ENCODE measurements at regions not wholly inside any gene's neighbourhood (a gene's known extent, or its start where the extent isn't known, plus 50 kb on each side); places are given as distances from the start of the nearest gene placed in this dataset.

DNA sequence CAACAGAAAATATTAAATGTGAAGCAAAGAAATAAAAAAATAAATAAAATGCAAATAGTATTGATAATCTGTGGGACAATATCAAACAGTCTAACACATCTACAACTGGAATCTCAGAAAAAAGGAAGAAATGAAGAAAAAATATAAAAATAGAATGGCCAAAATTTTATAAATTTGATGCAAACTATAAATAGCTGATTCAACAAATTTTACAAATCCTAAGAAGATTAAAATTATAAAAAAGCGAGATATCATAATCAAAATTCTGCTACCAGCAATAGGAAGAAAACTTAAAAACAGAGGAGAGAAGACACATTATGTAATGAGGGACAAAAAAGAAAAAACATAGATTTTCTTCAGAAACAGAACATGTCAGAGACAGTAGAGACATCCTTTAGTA lies 129.2 kb upstream of the IRX1 start:
- H3K36me3 ChIP-seq (ENCODE audit: control insufficient read depth in 2 of 2, insufficient read depth in 2 of 2, low read length in 1 of 2) = no peaks in the 10 kb centered on the region
- ATAC-seq (no peak), DNase-seq (ENCODE audit: low read depth, low spot score) (no peak), FAIRE-seq (no peak)
- no peak overlapping the region for H3K27ac ChIP-seq (ENCODE audit: control insufficient read depth, insufficient read depth)
- in situ Hi-C loops (cut with MboI) = no loop called here
- no peaks in the 10 kb centered on the region; the same call in 2 of the 3 replicates for H3K9me3 ChIP-seq (replicated peaks; ENCODE audit: control insufficient read depth, insufficient read depth, low read length)
- no TSS peak for BruUV-seq (replicated peaks)
- CTCF ChIA-PET = no interaction called here
- no peaks in the 10 kb centered on the region for H3K79me2 ChIP-seq (ENCODE audit: control insufficient read depth, insufficient read depth, low read length)
- H3K4me2 ChIP-seq (ENCODE audit: control insufficient read depth, insufficient read depth) = no peak overlapping the region
- 0% methylated on average over 1 of the region's 1 CpG for WGBS (ENCODE audit: insufficient coverage, insufficient replicate concordance, low lambda C conversion rate, missing lambda C conversion rate)
- H4K20me1 ChIP-seq (ENCODE audit: control insufficient read depth, insufficient read depth) = no peaks in the 10 kb centered on the region
- no peaks in the 10 kb centered on the region for H3K27me3 ChIP-seq (replicated peaks in 1 of 2; ENCODE audit: control insufficient read depth in 2 of 2, insufficient read depth in 2 of 2, low read length in 1 of 2)
- intact Hi-C loops (cut with micrococcal nuclease; ENCODE audit: unreplicated experiment) = no loop called here
- H2AFZ ChIP-seq (ENCODE audit: control insufficient read depth, low read depth, low read length) = no peak overlapping the region
- no peak overlapping the region for H3K9ac ChIP-seq (ENCODE audit: control insufficient read depth, insufficient read depth, low read length)
- RAD21 ChIA-PET (ENCODE audit: unreplicated experiment) = no interaction called here
- H3K4me1 ChIP-seq (ENCODE audit: control insufficient read depth, insufficient read depth, low read length) = no peaks in the 10 kb centered on the region
- no peak overlapping the region for H3K4me3 ChIP-seq
- POLR2A ChIA-PET = no interaction called here
- TF ChIP-seq MTA2 (IDR thresholded peaks at IDR 0.05; ENCODE audit: low read depth) (no peak), HDGF (IDR thresholded peaks at IDR 0.05) (no peak), EP300 (IDR thresholded peaks at IDR 0.05; ENCODE audit: borderline replicate concordance in 1 of 2, control insufficient read depth in 1 of 2, low read depth in 2 of 2, low read length in 2 of 2) (no peak), BMI1 (IDR thresholded peaks at IDR 0.05; ENCODE audit: borderline replicate concordance) (no peak), CBFB (IDR thresholded peaks at IDR 0.05; ENCODE audit: low read depth) (no peak), NR2C2 (IDR thresholded peaks at IDR 0.05; ENCODE audit: borderline replicate concordance, control insufficient read depth, insufficient read length, low read depth) (no peak)
- TF ChIP-seq, protein P1, sequence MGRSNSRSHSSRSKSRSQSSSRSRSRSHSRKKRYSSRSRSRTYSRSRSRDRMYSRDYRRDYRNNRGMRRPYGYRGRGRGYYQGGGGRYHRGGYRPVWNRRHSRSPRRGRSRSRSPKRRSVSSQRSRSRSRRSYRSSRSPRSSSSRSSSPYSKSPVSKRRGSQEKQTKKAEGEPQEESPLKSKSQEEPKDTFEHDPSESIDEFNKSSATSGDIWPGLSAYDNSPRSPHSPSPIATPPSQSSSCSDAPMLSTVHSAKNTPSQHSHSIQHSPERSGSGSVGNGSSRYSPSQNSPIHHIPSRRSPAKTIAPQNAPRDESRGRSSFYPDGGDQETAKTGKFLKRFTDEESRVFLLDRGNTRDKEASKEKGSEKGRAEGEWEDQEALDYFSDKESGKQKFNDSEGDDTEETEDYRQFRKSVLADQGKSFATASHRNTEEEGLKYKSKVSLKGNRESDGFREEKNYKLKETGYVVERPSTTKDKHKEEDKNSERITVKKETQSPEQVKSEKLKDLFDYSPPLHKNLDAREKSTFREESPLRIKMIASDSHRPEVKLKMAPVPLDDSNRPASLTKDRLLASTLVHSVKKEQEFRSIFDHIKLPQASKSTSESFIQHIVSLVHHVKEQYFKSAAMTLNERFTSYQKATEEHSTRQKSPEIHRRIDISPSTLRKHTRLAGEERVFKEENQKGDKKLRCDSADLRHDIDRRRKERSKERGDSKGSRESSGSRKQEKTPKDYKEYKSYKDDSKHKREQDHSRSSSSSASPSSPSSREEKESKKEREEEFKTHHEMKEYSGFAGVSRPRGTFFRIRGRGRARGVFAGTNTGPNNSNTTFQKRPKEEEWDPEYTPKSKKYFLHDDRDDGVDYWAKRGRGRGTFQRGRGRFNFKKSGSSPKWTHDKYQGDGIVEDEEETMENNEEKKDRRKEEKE (IDR thresholded peaks at IDR 0.05) = no peak
- TF ChIP-seq, protein P2, sequence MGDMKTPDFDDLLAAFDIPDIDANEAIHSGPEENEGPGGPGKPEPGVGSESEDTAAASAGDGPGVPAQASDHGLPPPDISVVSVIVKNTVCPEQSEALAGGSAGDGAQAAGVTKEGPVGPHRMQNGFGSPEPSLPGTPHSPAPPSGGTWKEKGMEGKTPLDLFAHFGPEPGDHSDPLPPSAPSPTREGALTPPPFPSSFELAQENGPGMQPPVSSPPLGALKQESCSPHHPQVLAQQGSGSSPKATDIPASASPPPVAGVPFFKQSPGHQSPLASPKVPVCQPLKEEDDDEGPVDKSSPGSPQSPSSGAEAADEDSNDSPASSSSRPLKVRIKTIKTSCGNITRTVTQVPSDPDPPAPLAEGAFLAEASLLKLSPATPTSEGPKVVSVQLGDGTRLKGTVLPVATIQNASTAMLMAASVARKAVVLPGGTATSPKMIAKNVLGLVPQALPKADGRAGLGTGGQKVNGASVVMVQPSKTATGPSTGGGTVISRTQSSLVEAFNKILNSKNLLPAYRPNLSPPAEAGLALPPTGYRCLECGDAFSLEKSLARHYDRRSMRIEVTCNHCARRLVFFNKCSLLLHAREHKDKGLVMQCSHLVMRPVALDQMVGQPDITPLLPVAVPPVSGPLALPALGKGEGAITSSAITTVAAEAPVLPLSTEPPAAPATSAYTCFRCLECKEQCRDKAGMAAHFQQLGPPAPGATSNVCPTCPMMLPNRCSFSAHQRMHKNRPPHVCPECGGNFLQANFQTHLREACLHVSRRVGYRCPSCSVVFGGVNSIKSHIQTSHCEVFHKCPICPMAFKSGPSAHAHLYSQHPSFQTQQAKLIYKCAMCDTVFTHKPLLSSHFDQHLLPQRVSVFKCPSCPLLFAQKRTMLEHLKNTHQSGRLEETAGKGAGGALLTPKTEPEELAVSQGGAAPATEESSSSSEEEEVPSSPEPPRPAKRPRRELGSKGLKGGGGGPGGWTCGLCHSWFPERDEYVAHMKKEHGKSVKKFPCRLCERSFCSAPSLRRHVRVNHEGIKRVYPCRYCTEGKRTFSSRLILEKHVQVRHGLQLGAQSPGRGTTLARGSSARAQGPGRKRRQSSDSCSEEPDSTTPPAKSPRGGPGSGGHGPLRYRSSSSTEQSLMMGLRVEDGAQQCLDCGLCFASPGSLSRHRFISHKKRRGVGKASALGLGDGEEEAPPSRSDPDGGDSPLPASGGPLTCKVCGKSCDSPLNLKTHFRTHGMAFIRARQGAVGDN (IDR thresholded peaks at IDR 0.05) = no peak
- TF ChIP-seq, protein P3, sequence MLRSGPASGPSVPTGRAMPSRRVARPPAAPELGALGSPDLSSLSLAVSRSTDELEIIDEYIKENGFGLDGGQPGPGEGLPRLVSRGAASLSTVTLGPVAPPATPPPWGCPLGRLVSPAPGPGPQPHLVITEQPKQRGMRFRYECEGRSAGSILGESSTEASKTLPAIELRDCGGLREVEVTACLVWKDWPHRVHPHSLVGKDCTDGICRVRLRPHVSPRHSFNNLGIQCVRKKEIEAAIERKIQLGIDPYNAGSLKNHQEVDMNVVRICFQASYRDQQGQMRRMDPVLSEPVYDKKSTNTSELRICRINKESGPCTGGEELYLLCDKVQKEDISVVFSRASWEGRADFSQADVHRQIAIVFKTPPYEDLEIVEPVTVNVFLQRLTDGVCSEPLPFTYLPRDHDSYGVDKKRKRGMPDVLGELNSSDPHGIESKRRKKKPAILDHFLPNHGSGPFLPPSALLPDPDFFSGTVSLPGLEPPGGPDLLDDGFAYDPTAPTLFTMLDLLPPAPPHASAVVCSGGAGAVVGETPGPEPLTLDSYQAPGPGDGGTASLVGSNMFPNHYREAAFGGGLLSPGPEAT (IDR thresholded peaks at IDR 0.05; ENCODE audit: low read depth) = no peak
- SMC1A ChIA-PET (ENCODE audit: uncharacterized antibody, unreplicated experiment) = no interaction called here
